Epidermal melanocyte (primary cell): ENCODE measurements at regions not wholly inside any gene's neighbourhood (a gene's known extent, or its start where the extent isn't known, plus 50 kb on each side); places are given as distances from the start of the nearest gene placed in this dataset.
"Not testable (repeated sequence)": the region's sequence is repeated elsewhere in the genome, so short reads cannot be mapped to it uniquely, and the experiment has no call there.

Source experiments
- DNase-seq: peaks from one replicate; pipeline ENCODE4 v3.0.0; 2011; ENCODE audit warnings: low spot score; ENCODE audit not compliant: insufficient read length

DNA sequence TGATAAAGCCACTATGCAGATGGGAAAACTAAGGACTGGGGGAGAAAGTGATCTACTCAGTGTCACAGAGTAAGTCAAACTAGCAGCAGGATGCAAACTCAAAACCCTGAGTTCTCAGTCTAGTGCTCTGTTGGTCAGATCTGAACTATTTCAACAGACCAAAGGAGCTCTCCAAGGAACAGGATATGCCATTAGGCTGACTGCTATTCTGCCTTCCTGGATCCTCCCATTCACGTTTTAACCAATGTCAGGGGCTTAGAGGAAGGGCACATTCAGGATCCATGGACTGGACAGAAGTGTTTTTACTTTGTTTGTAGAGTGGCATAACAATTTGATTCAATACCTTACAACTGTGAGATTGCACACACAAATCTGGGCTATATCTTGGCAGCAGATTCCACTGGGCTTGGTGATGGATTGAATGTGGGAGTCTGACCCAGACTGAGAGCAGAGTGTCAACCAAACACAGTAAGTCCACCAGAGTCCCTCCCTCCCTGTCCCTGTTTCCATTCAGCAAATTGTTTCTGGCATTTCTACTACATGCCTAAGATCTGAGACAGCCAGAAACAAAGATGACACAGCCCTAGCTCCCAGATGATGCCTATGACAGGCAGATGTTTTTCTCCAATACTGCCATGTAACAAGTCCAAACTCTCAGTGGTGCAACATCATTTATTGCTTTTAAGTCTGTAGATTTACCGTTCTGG, 337.8 kb upstream of the CDH5 start:
- DNase-seq = peak; percentile 40

DNA sequence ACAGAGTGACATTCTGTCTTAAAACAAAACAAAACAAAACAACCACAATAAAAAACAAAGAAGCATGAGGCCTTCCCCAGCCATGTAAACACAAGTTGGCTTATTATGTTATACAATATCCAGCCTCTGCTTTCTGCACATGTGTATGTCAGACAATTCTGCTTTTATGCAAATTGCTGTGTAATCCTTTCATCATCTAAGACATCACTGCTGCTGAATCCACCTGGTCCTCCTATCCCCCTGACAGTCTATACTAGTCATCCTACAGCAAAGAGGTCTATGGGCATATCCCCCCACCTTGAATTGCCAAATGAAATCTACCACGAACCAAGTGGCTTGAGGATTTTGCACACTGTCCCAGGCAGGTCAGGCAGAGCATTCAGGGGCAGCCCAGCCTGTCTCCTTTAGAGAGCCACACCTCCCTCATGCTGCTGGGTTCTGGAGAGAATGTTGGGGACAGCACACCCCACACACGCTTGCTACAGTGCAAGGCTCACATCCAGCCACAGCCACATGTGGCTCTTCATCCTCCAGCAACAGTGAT, 339.6 kb upstream of the CDH5 start:
- no peak for DNase-seq

DNA sequence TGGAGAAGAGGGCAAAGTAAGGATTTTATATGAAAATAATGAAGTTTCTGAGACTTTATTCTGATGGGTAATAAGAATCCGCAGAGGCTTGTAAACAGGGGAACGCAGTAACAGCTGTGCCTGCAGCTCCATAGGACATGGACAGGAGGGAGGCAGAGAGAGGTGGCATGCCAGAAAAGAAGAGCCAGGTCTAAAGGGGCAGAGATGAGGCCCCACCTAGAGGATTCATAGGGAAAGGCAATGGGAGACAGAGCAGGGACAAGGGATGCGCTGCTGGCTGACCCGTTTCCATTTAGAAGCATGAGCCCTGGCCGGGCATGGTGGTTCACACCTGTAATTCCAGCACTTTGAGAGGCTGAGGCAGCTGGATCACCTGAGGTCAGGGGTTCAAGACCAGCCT, 340.3 kb upstream of the CDH5 start:
- DNase-seq = no peak

DNA sequence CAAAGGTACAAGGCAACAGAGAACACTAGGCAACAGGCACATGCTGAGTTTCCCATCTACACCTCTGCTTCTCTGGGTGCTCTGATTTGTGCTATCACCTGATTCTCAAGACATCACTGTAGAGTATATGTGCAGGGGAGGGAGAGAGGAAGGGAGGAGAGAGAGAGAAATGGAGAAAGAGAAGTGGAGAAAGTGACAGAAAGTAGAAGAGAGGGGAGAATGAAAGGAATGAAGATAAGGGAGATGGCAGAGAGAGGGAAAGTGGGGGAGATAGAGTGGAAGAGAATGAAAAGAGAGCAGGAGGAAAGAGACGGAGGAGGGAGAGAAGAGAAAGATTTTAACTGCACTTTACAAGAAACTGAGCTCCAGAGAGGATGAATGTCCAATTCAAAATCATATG, 340.7 kb upstream of the CDH5 start:
- DNase-seq = no peak

DNA sequence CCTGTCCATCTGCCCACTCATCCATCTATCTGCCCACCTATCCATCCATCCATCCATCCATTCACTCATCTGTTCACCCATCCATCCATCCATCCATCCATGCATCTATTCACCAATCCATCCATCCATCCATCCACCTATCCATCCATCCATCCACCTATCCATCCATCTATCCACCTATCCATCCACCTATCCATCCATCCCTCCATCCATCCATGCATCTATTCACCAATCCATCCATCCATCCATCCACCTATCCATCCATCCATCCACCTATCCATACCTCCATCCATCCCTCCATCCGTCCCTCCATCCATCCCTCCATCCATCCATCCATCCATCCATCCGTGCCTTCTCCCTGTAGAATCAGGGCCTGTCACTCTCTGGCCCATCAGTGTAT, 341.9 kb upstream of the CDH5 start:
- DNase-seq = not testable (repeated sequence)

DNA sequence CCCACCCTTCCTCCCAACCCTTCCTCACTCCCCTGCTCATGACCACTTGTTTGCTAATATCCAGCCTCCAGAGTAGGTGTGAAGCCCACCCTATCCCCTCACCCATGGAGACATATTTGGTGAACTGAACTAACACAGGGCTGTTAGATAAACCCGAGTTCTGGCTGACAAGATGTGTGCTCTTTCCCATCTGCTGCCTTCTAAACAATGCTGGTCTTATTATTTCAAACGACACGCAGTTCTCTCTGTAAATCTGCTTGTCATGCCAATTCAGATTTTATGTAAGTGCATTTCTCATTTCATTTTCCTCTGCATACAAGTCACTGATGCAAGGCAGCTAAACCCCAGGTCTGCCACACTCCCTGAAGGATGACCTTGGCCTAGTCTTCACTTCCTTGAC, 343.0 kb upstream of the CDH5 start:
- DNase-seq = no peak

DNA sequence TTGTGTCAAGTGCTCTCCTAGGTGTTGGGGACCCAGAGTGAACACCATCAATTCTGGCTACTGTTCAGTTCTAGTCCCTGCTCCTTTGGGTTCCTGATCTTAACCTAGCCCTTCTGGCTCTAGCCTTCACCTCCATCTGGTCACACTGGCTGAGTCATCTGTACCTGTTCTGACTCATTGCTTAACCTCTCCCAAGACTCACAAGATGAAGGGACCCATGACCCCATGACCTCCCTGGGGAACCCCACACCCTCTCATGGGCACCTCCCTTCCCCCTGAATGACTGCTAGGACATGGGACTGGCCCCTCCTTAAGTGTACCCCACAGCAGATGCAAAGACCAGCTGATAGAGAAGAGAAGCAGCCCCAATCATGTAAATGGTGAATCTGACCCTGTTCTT, 345.8 kb upstream of the CDH5 start:
- DNase-seq = no peak

DNA sequence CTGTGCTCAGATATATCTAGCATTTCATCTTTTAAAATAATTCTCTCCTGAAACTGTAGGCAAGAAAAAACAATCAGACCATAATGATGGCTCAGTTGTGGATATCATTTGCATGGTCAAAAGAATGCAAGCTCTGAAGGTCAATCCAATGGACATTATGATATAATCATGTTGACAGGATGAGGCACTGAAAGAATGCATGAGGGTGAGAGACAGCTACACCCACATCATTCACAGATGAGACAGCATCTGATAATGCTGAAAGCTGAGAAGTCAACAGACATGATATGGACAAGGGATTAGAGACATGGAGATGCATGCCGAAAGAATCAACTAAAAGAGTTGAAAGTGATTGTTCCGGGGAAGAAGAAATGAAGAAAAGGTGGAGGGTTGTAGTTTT, 346.4 kb upstream of the CDH5 start:
- DNase-seq = no peak

DNA sequence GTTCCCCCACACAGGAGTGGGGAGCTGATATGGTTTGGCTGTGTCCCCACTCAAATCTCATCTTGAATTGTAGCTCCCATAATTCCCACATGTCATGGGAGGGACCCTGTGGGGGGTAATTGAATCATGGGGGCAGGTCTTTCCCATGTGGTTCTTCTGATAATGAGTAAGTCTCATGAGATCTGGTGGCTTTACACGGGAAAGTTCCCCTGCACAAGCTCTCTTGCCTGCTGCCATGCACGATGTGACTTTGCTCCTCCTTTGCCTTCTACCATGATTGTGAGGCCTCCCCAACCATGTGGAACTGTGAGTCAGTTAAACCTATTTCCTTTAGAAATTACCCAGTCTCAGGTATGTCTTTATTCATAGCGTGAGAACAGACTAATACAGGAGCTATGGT, 347.0 kb upstream of the CDH5 start:
- DNase-seq = not testable (repeated sequence)

DNA sequence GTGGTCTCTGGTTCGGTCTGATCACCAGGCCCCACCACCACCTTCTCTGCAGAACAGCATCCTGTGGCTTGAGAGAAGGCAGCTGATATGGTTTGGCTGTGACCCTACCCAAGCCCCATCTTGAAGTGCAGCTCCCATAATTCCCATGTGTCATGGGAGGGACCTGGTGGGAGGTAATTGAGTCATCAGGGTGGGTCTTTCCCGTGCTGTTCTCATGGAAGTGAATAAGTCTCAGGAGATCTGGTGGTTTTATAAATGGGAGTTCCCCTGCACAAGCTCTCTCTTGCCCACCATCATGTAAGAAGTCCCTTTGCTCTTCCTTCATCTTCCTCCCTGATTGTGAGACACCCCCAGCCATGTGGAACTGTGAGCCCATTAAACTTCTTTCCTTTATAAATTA, 352.3 kb upstream of the CDH5 start:
- DNase-seq = no peak

DNA sequence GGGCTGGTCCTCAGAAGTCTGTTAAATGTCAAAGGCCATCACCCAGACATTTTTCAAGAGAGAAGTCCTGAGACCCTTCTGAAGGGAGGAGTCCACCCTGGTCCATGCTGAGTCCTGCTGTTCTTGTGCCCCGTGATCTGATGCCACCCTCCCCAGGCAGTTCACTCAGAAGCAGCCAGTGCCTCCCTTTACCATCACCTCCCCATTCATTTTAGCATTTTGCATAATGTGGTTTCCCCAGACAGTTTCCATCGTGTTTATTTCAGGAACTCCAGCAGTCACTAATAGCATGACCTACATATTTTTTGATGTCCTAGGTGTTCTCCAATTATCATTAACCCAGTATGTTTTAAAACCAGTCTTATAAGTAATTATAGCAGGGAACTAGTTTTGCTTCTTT, 353.0 kb upstream of the CDH5 start:
- DNase-seq = no peak

DNA sequence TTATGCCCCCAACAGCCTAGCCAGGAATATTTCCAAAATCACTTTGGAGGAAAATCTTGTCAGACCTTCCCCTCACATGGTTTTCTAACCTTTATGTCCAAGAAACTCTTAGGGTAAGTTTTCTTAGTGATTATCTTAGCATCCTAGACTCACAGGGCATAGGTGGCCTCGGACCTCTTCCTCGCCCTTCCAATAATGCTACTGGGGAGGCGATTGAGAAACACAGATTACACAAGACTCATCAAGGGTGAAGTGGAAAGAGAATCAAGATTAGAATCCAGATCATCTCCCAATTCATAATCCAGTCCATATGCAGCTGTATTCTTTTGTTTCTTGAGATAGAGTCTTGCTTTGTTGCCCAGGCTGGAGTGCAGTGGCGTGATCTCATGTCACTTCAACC, 358.4 kb upstream of the CDH5 start:
- no peak for DNase-seq

DNA sequence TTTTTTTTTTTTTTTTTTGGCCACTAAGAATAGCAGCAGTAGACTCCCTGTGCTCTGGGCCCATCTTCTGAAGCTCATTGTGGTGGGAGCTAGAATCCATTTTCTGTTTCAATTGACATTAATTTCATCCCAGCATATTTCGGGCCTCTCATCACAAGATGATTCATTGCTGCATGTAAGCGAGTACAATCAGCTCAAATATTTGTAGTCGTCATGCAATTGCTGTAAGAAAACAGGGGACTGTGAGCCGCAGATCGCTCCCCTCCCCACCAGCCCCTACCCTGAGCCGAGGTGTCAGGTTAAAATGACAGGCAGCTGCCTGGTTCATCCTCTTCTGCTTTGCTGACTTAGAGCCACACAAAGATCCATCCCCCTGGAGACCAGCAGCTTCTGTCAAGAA, 358.8 kb upstream of the CDH5 start:
- no peak for DNase-seq

DNA sequence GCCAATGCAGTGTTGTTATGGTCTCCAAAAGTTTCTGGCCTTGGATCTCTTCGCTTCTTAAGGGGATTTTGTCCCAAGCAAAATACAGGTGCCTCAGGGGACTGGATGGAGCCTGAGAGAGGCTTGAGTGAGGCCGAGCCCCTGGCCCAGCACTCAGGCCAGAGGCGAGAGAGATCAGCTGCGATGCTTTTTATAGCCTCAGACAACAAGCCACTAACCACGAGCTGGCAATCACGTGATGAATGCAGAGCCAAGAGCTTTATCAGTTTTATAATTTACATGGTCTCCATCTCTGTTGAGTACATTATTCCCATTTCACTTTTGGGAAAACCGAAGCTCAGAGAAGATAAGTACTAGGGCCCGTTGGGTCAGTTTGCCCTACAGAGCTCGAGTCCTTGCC, 360.0 kb upstream of the CDH5 start:
- no peak for DNase-seq

DNA sequence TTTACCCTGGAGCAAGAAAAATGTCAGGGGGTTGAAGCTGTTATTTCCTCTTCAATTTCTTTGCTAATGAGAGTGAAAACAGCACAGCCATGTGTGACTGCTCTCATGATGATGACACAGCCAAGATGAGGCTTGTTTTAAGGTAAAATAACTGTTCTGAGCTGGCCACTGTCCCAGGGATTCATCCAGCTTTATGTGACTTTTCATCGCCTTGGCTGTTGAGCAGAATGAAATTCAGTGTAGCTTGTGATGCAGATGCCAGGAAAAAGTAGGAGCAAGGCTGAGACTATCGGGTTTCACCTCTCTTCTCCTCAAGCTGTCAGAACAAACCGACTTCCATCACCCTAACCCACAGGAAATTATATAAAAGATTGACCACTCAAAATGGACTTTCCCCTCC, 361.8 kb upstream of the CDH5 start:
- DNase-seq = no peak

DNA sequence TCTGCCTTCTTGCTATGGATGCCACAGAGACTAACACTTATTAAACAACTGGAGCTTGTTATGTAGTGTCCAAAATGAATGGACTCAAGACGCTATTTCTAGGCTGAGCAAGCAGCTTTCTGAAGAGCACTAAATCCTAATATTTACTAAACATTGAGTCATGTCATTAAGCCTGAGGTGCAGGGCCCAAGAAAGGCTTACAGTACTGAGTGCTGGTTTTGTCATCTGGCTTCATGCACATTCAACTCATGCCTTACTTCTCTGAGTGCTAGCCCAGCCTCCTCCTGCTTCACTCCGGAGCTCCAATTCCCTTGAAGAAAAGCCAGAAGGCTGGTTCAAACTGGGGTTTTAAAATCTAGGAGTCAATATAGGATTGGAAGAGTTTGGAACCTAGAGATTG, 363.3 kb upstream of the CDH5 start:
- DNase-seq = no peak

DNA sequence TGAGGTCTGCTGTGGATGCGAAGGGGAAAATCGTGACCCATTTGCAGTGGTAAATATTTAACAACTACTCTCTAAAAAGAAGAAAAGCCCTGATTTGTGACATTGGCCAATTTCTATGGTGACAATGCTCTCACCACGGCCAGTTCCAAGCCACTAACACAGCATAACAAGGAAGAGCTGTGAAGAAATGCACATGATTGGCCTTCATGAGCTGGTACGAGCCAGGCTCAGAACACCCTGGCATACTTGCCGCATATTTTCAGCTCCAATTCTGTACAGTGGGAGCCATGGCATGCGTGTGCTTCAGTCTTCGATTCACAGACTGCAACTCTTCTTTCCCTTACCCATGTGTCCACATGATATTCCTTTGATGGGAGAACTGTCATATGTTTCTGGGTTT, 363.9 kb upstream of the CDH5 start:
- DNase-seq = no peak

DNA sequence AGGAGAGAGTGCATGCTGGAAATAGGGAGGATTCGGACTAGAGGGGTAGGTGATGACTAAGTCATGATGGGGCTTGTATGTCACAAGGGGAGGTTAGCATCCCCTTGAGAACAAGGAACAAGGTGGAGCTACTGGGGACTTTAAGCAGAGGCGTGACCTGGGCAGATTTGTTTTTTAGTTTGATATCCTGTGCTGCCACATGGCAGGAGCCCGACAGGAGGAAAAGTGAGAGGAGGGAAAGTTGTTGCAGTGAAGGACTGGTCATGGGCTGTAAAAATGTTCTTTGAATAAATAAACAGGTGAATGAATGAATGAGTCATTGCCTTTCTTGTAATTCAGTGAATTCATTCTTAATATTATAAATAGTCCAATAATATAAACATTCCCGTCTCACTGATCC, 365.1 kb upstream of the CDH5 start:
- no peak for DNase-seq

DNA sequence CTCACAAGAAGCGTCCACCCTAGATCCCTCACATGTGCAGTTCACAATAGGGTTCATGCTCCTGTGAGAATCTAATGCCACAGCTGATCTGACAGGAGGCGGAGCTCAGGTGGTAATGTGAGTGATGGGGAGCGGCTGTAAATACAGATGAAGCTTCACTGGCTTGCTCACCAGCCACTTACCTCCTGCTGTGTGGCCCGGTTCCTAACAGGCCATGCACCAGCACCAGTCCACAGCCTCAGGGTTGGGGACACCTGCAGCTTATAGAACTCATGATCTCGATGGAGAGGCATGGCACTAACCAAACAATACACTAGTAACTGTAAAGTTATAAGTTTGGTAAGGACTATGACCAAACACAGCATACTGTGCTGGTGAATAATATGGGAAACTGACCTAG, 368.0 kb upstream of the CDH5 start:
- DNase-seq = no peak

DNA sequence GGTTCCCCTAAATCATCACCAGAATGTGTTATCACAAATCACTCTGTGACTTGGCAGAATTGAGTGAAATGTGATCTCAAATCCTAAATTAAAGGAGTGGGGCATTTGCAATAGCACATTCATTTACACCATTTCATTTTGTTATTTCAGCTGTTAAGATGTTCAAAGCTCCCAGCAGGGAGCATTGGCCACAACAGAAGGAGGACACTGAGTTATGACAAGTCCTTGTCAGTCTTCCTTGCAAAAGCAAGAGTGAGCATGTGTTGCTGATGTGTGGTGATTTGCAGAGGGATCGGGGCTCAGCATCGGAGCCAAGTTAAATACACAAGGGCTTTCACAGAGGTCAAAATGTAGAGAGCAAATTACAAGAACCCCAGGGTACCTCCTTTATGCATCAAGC, 372.2 kb upstream of the CDH5 start:
- no peak for DNase-seq

DNA sequence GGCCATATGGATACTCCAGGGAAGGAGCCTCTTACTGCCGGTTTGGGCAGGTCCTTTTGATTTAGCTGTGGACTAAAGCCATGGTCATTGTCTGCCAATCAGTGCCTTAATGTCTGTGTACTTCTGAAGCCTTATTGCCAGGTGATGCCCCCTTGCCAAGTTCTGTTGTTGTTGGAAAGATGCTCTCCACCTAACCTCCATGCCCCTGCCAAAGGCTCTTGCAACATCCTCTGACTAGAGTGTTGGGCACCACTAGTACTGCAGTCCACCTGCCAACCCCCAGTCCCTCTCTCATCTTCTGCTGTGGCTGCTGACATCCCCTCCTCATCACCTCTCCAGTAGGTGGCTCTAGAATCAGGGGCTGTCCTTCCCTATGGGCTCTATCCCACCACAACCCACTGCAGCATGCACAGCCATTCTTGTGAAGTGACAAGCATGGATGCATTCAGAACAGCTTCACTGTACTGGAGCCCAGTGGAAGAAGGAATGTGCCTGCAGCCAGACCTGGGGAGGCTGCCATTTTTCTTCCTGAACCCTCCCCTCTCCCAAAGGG, 375.3 kb upstream of the CDH5 start:
- no peak for DNase-seq

DNA sequence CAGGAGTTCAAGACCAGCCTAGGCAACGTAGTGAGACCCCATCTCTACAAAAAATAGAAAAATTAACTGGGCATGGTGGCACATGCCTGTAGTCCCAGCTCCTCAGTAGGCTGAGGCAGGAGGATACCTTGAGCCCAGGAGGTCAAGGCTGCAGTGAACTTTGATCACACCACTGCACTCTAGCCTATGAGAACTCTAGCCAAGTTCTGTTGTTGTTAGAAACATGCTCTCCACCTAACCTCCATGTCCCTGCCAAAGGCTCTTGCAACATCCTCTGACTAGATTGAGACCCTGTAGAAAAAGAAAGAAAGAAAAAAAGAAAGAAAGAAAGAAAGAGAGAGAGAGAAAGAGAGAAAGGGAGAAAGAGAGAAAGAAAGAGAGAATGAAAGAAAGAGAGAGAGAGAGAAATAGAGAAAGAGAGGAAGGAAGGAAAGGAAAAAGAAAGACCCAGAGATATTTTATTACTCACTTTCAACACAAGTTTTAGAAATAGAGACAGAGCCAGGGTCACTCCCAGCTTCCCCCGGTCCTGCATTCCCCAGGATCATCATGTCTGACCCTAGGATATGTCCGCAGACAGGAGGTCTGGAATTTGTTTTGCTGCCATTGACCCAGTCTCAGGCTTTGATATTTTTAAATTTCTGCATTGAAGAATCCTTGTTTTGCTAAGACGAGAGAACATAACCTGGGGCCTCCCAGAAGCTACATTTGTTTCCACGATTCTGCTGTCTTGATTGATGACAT, 376.5 kb upstream of the CDH5 start:
- DNase-seq = no peak
